ENCODE measurements at regions not wholly inside any gene's neighbourhood (a gene's known extent, or its start where the extent isn't known, plus 50 kb on each side); places are given as distances from the start of the nearest gene placed in this dataset.
"Not testable (repeated sequence)": the region's sequence is repeated elsewhere in the genome, so short reads cannot be mapped to it uniquely, and the experiment has no call there.

GRCh38 chr1:81542196-81542595, 258.5 kb upstream of the ADGRL2 start:
- DNase-seq (ENCODE audit: low spot score) = no peak

DNA sequence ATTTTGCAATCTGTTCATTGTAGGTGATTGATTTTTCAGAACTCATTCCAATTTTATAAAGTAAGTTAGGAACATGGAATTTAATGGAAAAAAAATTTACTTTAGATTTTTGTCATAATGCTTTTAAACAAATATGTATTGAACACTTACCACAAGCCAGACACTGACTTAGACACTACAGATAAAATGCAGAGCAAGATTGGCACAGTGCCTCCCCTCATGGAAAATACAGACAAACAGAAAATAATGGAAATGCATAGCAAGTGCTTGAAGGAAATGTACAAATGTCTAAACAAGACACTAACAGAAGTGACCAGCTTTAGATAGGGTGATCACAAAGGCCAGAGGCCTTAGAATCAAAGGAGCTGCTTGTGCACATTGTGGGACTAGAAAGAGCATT, 260.5 kb upstream of the ADGRL2 start:
- DNase-seq (ENCODE audit: low spot score) = no peak

- DNase-seq (ENCODE audit: low spot score) = no peak
Measured at GRCh38 chr1:81529014-81529413, 271.7 kb upstream of the ADGRL2 start.

- DNase-seq (ENCODE audit: low spot score) = no peak
Measured at GRCh38 chr1:81525085-81525484, 275.6 kb upstream of the ADGRL2 start.

DNA sequence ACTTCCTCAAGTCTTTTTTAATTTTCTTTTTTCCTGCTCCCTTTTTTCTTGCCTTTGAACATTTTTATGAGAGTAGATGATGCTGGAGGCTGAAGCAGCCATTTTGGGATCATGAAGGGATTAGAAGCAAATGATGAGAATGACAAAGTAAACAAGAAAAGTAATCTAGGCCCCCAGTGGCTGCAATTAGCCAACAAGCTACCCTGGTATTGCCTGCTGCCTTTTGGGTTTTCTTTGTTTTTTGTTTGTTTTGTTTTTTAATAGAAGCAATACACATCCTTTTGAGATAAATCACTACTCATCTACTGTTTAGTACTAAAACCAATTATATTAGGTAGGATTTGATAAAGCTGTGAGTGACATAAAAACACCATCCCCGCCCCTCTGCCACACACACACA, 280.7 kb upstream of the ADGRL2 start:
- DNase-seq (ENCODE audit: low spot score) = no peak

DNA sequence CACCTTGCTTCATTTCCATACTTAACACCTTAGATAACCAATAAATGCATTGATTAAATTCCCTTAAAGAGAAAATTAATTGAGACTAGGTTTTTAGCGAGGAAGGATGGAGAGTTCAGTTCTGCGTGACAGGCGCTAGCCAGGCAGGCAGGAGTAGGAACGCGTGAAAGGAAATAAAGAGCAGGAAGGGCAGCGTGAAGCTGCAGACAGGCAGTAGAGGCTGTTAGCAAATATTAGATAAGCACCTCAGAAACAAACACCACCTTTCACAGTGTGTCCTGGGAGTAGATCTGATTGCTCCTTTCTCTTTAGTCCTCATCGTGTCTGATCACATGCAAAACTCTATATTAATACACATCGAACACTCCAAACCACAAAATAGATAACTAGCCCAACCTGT, 282.7 kb upstream of the ADGRL2 start:
- no peak for DNase-seq (ENCODE audit: low spot score)

- no peak for DNase-seq (ENCODE audit: low spot score)
Measured at GRCh38 chr1:81513796-81514354, 286.9 kb upstream of the ADGRL2 start.

DNA sequence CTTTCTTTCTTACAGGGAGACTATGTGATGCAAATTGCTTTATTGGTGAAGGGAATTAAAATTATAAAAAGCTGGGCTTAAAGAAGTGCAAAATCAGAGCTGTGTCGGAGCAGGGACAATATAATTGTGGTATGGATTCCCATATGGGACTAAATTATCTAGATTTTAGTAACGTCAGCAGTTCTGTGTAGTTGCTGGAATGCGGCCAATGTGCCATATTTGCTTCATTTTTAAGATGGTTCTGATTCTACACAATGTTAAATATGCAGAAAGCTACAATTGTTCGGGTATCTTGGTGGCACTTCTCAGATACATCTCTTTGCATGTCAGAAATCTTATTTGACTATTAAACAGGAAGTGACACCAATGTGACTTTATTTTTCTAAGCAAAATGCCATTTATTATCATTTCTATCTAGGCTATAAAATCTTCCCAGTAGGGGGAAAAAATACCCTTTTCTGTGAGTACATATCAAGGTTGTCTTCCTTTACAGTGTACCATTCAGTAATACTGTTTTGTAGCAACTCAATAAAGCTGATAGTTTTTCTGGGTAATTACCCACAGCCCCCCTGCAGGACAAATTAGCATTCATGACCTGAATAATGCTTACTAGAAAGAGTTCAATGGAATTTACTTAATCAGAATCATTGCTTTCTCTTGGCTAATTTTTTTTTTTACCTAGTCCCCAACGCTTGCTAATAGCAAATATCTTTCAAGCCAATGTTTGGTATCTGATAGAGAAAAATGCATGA, 288.3 kb upstream of the ADGRL2 start:
- DNase-seq (ENCODE audit: low spot score) = no peak

DNA sequence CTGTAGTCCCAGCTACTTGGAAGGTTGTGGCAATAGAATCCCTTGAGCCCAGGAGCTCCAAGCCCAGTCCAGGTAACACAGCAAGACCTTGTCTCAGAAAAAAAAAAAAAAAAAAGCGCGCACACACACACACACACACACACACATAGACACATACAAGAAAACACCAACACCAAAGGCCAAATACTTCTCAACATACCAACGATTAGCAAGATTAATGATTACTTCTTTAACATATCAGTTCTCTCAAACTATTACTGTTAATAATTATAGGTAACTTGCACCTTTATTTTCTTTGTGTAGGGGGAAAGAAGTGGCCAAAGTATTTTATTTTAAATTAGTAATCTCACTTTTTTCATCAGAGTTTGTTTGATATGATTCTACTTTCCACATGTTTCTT, 289.5 kb upstream of the ADGRL2 start:
- DNase-seq (ENCODE audit: low spot score) = no peak

- no peak for DNase-seq (ENCODE audit: low spot score)
Measured at GRCh38 chr1:81510701-81511100, 290.0 kb upstream of the ADGRL2 start.

DNA sequence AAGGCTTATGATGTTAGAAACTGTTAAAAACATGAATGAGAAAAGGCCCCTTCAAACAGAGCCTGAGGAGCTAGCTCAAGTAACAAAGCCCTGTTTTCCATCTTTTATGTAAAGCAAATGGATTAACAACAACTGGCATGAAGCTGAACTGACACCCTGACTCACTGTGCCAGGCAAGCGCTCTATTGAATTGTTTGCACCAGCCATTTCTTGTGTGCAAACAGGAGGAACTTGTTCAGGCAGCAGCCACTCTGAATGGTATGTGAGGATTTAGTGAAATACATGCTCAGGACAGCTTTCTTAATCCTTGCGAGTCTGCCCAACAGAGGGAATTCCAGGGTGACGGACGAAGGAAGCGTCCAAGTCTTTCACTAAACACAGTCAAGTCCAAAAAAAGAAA, 291.1 kb upstream of the ADGRL2 start:
- no peak for DNase-seq (ENCODE audit: low spot score)

DNA sequence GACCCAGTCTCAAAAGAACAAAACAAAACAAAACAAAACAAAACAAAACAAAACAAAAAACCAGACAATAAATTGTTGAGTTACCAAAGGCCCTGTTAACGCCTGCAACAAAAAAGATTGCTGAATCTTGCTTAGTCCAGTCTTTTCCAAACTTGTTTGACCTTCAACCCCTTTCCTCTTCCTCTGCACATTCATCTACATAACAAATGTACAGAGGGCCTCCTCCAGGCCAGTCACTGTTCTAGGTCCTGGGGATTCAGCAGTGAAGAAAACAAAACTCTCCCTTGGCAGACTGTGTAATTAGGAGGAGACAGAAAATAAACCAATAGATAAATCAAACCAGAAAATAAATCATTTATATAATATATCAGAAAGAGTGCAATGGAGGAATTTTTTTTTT, 294.0 kb upstream of the ADGRL2 start:
- DNase-seq (ENCODE audit: low spot score) = no peak

GRCh38 chr1:81505831-81506230, 294.9 kb upstream of the ADGRL2 start:
- no peak for DNase-seq (ENCODE audit: low spot score)

GRCh38 chr1:81504820-81505219, 295.9 kb upstream of the ADGRL2 start:
- DNase-seq (ENCODE audit: low spot score) = not testable (repeated sequence)

GRCh38 chr1:81502705-81503104, 298.0 kb upstream of the ADGRL2 start:
- not testable (repeated sequence) for DNase-seq (ENCODE audit: low spot score)

GRCh38 chr1:81501485-81501884, 299.2 kb upstream of the ADGRL2 start:
- DNase-seq (ENCODE audit: low spot score) = not testable (repeated sequence)

DNA sequence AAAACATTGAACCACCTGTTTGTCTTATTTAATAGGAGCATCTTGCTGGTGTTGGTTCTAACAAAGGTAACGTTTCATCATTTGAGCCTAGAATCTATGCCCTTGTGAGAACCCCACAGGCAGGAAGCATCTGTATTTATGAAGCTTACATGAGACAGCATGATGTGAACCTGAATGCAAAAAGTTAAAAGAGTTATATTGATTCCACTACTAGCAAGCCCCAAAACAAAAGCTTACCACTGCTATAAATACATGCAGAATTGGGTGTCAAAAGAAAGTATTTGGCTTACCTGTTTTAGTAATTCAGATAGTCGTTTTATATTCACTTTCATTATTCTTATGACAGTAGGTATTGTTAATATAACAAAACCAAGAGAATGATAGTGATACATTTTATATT, 301.2 kb upstream of the ADGRL2 start:
- no peak for DNase-seq (ENCODE audit: low spot score)

GRCh38 chr1:81498471-81499462, 302.0 kb upstream of the ADGRL2 start:
- no peak for DNase-seq (ENCODE audit: low spot score)

DNA sequence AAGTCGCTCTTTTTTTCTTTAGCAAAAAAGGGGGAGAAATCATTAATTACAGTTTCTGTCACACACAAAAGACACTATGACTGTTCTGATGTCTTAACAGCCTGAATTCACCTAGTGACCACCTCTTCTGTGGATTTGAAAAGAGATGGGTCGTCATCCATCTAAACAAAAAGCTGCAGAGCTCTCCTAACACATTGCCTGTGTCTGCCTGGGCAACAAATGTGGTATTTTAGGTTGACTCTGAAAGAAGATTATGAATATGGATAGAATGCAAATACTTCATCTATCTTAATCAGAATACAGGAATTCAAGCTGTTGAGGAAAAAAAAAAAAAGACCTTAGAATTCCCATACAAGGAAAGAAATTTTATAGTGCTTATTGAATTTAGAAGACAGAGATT, 304.4 kb upstream of the ADGRL2 start:
- no peak for DNase-seq (ENCODE audit: low spot score)

DNA sequence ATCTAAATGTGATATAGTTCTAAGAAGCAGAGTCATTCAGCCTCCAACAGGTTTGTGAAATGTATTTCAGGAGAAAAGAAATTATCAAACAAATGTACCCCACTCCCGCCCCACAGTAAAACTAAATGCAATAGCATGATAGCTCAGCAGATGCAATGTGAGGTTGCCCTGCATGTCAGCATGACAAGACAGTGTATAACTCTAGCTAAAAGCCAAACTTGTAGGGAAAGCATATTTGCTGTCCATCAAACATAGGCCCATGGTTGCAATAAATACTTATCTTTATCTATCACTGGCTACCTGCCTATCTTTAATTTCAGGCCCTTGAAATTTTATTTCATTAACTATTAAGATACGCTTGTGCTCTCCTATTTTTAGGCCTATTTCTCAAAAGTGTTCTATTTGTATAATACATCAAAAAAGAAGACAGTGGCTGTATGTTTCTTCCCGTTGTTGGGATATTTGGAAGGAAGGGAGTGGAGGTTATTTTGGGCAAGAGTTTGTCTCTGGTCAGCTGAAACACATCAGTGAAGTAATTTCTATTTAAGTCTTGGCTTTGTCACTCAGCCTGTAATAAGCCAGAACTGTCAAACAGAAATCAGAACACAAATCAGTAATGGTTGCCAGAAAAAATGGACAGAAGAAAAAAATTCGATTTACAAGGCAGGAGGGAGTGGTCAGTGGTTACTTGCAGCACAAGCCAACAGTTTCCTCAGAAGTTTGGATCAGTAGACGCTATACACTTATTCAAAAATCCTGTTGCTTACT, 307.4 kb upstream of the ADGRL2 start:
- DNase-seq (ENCODE audit: low spot score) = no peak

DNA sequence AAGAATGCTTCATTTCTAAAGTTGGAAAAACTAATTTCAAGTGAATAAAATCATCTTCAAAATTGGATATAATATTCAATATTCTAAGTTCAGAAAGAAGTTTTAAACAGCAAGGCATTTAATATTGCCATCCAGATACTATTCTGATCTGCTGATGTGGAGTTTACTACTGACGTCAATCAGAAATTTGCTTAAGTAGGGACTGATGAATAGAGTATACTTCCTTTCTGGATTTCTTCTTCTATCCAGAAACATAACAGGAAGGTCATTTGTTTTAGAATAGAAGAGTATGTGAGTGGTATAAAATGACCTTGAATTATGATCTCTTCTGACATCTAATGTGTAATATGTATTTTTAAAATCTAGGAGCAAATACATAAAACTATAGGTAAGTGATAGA, 308.1 kb upstream of the ADGRL2 start:
- DNase-seq (ENCODE audit: low spot score) = no peak

DNA sequence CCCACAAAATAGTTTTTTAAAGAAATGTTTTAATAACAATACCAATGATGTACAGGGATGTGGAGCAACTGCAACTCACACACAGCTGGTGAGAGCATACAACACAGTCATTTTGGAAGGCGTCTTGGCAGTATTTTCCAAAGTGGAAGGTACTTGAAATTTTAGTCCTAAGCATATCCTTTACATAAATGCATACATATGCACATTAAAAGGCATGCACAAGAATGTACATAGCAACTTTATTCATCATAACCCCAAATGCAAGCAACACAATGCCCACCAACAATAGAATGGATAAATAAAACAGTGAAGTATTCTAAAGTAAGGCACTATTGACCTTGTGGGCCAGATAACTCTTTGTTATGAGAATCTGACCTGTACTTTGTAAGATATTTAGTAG, 310.1 kb upstream of the ADGRL2 start:
- DNase-seq (ENCODE audit: low spot score) = no peak
